Stimulated activated CD4-positive, alpha-beta T cell treated with anti-CD3 and anti-CD28 coated beads, Interleukin-15, amount 100 ng/mL, for 1 hour (primary cell): ENCODE measurements at regions not wholly inside any gene's neighbourhood (a gene's known extent, or its start where the extent isn't known, plus 50 kb on each side); places are given as distances from the start of the nearest gene placed in this dataset.
"Not testable (repeated sequence)": the region's sequence is repeated elsewhere in the genome, so short reads cannot be mapped to it uniquely, and the experiment has no call there.

Experiments
- DNase-seq, 2 donors: peaks; one replicate each; pipeline ENCODE4 v3.0.0-alpha.2; 2020; ENCODE audit warnings: low read depth in 1 of 2, low spot score in 1 of 2

DNA sequence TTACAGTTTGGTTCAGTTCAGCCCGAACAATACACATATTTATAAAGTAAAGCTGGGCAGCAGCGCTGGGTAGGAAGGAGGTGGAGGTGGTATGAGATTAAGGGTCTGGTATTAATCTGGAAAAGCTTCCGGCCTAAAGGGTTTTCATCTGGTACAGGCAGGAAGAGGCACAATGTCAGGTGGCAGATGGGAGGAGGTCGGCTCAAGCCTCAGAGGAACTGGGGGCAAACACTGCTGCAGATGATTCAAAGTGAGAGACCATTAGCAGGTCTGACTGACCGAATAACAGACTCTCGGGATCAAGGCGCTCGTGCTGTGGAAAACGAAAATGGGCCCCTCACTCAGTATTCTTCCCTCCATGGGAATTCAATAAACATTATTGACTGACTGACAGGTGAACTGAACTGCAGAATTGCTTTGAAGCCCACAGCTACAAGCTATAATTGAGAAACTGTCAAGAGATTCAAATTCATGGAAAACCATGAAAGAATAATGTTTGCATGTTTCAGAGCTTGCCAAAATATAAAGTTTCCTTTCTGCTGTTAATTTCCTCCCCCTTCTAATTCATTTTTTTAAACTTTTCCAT lies 75.3 kb downstream of the TMEM167A start:
- no peak for DNase-seq

- no peak for DNase-seq
These were observed 76.3 kb downstream of the TMEM167A start for GRCh38 chr5:83000922-83001321.

GRCh38 chr5:83000428-83000827 lies 76.8 kb downstream of the TMEM167A start:
- no peak for DNase-seq

DNA sequence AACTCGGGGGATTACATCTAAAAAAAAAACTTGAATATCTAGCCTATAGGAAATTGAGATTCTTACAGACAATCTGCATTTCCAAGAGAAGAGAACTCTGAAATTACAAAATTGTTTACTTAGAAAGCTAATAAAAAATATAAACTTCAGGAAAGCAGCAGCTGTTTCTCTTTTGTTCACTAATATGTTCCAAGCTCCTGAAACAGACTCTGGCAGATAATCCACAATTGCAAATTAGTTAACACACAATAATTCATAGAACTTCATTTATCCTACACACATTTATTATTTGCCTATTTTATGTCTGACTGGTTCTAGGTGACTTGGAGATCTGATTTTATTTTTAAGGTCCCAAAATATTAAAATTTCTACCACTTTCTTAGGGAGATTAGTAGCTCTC lies 83.8 kb downstream of the TMEM167A start:
- no peak for DNase-seq

GRCh38 chr5:82992646-82993045 lies 84.5 kb downstream of the TMEM167A start:
- no peak for DNase-seq

- no peak for DNase-seq
These were observed 85.4 kb downstream of the TMEM167A start for GRCh38 chr5:82991678-82992323.

DNA sequence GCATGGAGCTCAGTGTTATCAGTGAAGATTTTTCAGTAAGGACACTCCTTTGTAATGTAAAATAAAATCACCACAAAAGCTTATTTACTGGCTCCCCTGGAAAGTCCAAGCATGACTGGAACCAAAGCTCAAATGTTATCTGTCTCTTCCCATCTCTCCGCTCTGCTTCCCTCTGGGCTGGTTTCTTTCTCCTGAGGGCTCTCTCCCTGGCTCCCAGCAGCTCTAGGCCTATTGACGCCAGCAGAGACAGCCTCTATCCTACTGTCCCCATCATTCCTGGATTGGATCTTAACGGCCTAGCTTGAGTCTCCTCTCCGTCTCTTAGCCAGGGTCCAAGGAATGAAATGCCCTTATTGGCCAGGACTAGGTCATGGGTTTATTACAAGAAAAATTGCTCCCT lies 86.1 kb downstream of the TMEM167A start:
- DNase-seq = no peak

DNA sequence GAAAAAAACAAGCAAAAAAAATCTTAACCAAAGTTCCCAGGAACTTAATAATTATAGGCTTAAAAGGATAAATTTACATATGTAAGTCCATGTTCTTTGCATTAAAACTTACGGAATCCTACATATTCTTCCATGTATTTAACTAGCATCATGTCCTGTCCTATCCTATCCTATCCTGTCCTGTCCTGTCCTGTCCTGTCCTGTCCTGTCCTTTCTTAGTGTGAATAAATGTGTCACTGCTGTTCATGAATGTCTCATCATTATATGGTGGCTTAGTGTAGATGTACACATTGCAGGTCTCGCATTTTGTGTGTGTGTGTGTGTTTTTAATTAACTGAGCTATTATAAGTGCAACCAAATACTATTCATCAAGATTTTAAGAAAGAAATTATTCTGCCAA lies 90.0 kb downstream of the TMEM167A start:
- DNase-seq = no peak

DNA sequence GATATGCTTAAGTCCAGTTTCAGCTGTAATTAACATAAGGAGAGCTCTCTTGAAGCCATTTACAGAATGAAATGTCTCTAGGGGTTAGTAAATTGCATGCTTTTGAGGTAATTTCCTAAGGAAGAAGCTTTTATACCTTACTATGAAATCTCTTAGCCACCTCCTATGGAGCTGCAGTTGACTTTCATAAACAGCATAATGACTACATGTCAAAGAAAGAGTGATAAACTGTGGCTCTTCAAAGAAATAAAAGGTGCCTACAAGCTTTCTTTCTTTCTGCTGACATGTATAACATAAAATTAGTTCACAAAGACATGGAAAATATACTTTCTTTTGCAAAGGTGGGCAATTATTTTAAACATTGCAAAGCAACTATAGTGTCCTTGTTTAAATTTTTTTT lies 90.8 kb downstream of the TMEM167A start:
- no peak for DNase-seq

DNA sequence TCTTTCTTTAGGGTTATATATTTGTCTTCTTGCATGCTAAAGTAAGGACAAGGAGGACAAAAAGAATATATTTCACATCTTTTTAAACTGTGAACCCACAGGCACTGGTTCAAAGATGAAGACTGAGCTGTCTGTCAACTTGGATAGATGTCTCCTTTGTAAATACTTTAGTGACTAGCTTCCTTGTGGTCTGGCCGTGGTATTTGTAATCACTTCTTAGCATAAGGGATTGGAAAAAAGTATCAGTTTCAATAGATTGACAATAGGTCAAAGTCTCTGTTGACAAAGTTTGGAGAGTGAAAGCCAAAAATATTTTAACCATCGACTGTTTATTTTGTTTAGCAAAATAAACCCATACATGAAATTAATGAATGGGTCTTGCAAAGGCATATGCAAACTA lies 91.4 kb downstream of the TMEM167A start:
- DNase-seq = no peak

- DNase-seq = no peak
These were observed 92.1 kb downstream of the TMEM167A start for GRCh38 chr5:82984786-82985735.

DNA sequence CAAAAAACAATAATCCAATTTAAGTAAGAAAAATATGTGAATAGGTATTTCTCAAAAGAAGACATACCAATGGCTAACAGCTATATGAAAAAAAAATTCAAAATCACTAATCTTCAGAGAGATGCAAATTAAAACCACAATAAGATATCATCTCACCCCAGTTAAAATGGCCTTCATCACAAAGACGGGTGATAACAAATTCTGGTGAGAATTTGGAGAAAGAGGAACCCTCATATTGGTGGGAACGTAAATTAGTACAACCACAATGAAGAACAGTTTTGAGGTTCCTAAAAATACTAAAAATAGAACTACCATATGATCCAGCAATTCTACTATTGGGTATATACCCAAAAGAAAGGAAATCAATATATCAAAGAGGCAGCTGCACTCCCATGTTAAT lies 94.3 kb downstream of the TMEM167A start:
- DNase-seq = no peak

GRCh38 chr5:82976887-82977286 lies 100.3 kb downstream of the TMEM167A start:
- DNase-seq = not testable (repeated sequence)

GRCh38 chr5:82975812-82976211 lies 101.4 kb downstream of the TMEM167A start:
- no peak for DNase-seq

DNA sequence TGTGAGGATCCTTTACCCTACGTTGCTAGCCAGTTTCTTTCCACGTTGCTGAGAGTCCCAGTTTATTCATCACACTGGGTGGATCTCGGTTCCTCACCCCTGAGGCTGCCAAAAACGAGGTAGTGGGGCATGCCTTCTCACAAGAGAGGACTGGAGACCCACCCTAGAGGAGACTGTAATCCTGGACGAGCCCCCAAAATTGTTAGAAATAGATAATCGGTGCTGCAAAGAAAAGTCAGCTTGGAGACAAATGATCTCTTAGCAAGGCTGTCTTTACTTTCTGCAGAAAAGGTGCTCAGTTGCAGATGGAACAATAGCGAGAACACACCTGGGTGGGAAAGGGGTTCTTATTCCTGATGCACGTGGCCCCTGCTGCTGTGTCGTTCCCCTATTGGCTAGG lies 101.8 kb downstream of the TMEM167A start:
- no peak for DNase-seq

DNA sequence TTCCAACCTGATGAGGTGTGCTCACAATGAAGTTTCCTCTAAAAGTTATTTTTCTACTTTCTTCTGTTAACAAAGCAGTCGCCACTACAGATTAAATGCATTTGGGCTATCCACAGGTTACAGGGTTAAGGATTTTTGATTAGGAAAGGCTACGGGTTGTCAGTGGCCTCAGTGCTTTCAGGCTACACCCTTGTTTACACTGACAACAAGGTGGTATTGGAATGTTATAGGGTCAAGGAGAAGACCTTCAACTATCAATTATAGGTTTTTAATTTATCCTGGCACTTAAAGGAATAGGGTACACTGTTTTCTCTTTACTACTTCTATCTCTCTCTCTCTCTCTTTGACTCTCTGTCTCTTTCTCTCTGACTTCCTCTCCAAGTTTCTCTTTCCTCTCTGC lies 102.8 kb downstream of the TMEM167A start:
- not testable (repeated sequence) for DNase-seq

DNA sequence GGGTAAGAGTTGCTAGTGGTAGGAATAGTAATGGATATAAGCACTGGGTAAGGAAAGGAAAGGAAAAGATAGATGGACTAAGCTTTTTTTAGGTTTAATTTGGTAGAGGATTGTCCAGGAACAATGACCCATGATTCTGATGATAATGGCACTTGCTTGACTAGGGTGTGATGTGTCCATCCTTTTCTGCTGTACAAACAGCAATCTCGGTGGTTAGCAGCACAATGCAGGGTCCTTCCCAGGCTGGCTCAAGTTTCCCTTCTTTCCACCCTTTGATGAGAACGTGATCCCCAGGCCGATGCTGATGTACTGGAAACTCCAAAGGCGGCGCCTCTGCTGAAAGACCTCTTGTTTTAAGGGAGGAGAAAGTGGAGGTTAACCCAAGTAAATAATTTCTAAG lies 105.3 kb downstream of the TMEM167A start:
- no peak for DNase-seq

DNA sequence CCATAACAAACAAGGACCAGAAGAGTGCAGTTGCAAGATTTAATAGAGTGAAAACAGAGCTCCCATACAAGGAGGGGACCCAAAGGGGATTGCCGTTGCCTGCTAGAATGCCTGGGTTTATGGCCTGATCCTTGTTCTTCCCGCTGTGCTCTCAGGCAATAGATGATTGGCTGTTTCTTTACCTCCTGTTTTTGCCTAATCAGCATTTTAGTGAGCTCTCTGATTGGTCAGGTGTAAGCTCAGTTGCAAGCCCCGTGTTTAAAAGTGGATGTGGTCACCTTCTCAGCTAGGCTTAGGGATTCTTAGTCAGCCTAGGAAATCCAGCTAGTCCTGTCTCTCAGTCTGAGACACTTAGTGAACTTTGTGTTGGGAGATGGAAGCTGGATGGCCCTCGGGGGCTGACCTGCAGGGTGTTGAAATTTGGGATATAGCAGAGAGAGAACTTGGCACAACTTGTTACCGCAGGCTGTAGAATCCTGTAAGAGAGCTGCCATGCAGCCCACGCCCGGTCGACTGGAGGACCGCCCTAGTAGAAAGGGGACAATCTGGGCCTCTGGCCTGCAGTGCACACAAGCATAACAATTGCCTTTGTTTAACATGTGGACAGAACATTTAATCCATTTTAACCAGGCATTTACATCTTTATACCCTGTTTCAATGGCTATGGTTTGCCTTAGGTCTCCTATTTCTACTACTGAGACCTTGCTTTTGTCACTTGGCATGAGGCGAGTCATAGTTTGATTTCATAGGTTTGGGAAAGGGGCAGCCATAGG lies 106.0 kb downstream of the TMEM167A start:
- DNase-seq = not testable (repeated sequence)

DNA sequence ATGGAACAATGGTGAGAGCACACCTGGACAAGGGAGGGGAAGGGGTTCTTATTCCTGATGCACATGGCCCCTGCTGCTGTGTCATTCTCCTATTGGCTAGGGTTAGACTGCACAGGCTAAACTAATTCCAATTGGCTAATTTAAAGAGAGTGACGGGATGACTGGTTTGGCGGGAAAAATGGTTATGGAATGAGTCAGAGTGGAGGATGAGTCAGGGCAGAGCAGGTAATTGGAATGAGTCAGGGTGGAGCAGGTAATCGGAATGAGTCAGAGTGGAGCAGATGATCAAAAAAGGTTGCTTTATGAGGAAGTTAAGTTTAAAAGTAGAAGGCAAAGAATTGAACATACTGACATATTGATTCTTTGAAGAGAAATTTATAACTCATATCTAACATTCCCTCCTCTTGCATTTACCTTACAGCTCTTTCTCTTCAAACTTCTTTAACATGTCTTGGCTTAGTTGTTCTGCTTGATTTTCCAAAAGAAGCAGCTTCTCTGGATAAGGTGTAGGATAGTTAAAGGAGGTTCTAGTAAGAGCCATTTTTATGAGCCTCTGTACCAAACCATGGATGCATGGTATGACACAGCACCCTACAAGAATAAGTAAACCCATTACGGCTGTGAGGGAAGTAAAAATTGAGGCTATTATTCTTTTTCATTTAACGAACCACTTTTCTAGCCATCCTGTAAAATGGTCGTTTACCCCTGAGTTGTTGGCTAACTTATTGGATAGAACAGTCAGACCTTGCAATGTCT lies 107.8 kb downstream of the TMEM167A start:
- DNase-seq = not testable (repeated sequence)

- no peak for DNase-seq
These were observed 110.1 kb downstream of the TMEM167A start for GRCh38 chr5:82967072-82967471.

GRCh38 chr5:82959466-82959865 lies 117.7 kb downstream of the TMEM167A start:
- no peak for DNase-seq
